HG02798 (cell line): ENCODE measurements at regions not wholly inside any gene's neighbourhood (a gene's known extent, or its start where the extent isn't known, plus 50 kb on each side); places are given as distances from the start of the nearest gene placed in this dataset.
A peak's percentile ranks its signal among the peaks of the same experiment; 100 is the strongest.
"Not testable (repeated sequence)": the region's sequence is repeated elsewhere in the genome, so short reads cannot be mapped to it uniquely, and the experiment has no call there.

ENCODE experiments used
- ATAC-seq: cut with Tn5 transposase; IDR thresholded peaks from one replicate; pipeline ENCODE4 v1.9.1; 2021; ENCODE audit warnings: mild to moderate bottlenecking; ENCODE audit not compliant: unreplicated experiment, poor library complexity

DNA sequence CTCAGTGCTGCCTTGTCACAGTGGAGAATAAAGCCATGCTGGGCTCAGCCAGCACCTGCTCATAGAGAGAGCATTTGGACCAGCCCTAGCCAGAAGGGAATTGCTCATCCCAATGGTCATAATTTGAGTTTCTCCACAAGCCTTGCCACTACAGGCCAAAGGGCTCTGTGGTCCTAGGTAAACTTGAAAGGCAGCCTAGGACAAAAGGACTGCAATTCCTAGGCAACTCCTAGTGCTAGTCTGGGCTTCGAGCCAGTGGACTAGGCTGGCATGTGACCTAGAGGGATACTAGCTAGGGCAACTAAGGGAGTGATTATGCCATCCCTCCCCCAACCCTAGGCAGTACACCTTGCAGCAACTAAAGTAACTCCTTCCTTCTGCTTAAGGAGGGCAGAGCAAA is 516.2 kb downstream of the BCKDHB start:
- ATAC-seq, result no peak

DNA sequence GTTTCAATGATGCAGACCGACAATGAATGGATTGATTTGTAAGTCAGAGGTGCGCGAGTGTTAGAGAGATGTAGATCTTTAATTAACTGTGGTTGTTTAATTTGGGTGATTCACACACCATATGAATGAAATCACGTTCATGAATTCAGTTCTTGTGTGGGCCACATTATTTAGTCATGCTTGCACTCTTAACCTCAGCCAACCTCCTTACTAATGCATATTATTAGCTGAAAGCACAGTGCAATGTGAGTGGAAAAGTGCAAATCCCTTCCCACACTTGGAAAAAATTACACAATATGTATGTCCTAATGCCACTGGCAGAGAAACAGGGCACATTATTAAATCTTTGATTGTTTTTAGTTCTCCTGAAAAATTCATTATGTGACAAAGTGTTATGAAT is 512.5 kb downstream of the BCKDHB start:
- ATAC-seq, result no peak

DNA sequence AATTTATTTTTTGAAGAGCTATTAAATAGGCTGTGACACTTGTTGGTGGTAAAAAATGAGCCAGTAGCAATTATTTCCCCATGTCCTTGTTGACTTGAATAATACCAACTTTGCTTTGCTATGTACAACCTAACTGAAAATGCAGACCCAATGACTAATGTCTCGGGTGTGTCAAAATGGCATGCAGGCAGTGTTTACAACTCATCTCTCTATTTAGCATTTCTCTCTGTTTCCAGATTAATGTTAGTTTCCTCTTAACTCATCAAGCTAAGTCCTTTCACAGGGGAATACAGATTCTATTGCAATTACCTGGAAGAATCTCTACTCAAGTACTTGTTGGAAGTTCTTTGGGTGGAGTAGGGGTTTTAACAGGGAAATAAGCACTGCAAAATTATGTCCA is 504.4 kb downstream of the BCKDHB start:
- no peak for ATAC-seq

GRCh38 chr6:80608881-80609280 is 502.4 kb downstream of the BCKDHB start:
- ATAC-seq, result no peak

DNA sequence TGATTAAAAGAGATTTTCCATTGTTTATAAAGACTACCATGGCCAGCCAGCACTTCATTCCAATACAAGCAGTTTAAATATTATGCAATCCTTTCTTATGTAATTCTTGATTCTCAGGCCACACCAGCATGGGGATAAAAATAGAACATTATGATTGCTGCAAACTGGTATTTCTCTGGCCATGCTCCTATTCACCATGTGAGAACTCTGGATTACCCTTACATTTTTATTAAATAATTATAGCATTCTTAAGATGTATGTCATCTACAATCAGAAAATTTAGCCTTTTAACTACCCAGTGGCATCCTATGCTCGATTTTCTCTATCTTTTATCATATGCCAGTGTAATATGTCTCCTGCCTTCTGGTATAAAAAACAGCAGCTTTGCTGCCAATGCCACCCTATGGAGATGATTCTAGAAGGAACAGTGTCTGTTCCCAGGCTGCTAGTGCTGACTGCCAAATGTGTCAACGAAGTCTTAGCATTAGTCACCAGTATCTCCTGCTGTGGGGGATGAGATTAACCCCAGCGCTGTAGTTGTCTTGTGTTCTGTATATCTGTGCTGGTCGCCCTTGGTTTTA is 501.4 kb downstream of the BCKDHB start:
- ATAC-seq, result no peak

DNA sequence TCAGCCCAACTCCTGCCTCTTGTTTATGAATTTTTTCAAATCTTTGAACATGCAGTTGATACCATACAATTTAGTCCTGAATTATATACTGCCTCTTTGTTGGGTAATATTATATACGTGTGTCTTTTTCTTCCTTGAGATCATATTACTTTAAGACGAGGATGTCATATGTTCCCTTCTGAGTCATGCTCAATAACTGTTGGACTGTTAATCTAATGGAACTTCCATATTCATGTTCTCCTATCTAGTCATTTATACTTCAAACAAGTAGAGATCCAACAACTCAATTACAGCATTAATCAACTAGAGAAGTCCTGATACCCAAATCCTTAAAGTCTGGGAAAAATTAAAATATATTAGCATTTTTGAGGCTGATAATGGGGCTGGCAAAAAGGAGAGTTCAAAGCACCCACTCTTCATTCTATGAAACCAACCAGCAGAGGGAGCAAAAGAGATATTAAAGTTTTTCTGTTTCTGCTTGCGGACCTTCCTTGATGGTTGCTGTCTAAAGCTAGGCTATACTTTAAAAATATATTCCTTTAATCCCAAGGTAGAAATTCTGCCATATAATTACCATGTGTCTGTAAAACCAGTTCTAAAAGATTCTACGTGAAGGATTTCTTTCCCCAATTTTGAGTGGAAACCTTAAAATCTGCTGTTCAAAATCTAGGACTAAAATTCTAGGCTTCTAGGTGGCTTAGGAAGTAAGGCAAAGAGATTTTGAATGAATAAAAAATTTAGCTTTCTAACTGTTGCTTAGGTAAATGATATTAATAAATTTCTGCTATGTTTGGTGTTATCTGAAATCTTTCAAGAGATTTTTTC is 498.9 kb downstream of the BCKDHB start:
- ATAC-seq, result peak; percentile 80

GRCh38 chr6:80603679-80604078 is 497.2 kb downstream of the BCKDHB start:
- no peak for ATAC-seq

DNA sequence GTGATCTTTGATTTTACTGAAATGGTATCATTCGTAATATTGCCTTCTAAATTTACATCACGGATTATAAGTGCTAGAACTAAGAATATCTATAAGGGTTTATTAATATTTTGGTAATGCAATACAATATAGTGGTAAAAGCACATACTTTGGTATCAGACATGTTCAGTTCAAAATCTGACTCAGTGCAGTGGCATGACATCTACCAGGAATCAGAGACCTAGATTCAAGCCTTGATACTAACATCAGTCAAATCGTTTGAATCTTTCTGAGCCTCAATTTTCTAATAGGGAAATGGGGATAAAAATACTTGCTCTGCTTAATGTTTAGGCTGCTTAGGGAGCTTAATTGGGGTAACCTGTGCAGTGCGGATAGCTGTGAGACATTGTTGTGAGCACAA is 488.0 kb downstream of the BCKDHB start:
- ATAC-seq, result no peak

DNA sequence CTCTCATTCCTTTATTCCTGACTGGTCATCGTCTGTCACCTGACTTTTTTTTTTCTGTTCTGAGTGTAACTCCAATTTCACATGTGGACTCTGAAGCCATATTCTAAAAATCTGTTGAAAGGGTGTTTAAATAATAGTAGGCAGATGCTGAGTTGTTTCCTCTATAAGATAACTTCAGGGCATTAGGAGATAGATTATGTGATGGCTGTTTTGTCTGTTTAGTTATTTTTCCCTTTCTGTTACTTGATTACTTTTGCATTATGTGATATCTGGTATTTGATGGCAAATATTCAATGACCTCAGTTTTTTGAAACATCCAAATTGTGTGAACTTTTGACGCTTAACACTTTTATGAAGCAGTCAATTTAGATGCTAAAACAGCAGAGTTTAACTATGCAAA is 486.0 kb downstream of the BCKDHB start:
- no peak for ATAC-seq

DNA sequence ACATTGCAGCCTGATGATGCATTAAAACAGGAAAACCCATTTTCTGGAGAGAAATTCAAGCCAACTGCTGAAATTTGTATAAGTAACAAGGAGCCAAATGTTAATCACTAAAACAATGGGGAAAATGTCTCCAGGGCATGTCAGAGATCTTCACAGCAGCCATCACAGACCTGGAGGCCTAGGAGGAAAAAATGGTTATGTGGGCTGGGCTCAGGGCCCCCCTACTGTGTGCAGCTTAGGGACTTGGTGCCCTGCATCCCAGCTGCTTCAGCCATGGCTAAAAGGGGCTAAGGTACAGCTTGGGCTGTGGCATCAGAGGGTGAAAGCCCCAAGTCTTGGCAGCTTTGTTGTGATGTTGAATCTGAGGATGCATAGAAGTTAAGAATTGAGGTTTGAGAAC is 479.8 kb downstream of the BCKDHB start:
- ATAC-seq, result no peak

DNA sequence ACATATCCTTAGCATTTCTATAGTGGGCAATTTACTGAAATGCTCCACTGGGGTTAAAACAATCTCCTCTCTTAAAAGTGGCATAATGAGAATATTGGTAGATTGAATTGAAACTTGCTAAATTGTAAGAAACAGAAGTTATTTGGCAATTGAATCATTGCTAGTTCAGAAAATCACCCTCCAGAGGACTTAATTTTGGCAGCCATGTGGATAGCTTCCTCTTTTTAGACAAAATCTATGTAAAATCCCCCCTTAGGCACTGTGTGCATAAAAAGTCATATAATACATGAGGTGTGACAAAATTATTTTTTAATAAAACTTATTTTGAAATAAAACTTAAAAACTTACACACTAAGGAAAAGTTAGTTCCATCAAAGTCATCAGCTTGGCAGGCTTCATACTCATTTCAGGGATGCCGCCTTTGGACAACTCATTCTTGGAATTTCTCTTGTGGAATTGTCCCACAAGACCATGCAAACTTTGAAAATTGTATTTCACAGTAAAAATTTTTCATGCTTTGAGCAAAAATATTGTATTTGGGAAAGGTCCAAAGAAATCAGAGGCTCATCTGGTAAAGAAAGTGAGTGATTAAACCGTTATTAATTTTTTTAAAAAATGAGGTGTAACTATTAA is 473.0 kb downstream of the BCKDHB start:
- ATAC-seq, result no peak

DNA sequence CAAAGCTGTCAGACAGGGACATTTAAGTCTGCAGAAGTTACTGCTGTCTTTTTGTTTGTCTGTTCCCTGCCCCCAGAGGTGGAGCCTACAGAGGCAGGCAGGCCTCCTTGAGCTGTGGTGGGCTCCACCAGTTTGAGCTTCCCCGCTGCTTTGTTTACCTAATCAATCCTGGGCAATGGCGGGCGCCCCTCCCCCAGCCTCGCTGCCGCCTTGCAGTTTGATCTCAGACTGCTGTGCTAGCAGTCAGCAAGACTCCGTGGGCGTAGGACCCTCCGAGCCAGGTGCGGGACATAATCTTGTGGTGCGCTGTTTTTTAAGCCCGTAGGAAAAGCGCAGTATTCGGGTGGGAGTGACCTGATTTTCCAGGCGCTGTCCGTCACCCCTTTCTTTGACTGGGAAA is 466.8 kb downstream of the BCKDHB start:
- ATAC-seq, result not testable (repeated sequence)

GRCh38 chr6:80566361-80566760 is 459.9 kb downstream of the BCKDHB start:
- peak; percentile 71 for ATAC-seq

- no peak for ATAC-seq
Observed at GRCh38 chr6:80553071-80553740, 446.7 kb downstream of the BCKDHB start.

DNA sequence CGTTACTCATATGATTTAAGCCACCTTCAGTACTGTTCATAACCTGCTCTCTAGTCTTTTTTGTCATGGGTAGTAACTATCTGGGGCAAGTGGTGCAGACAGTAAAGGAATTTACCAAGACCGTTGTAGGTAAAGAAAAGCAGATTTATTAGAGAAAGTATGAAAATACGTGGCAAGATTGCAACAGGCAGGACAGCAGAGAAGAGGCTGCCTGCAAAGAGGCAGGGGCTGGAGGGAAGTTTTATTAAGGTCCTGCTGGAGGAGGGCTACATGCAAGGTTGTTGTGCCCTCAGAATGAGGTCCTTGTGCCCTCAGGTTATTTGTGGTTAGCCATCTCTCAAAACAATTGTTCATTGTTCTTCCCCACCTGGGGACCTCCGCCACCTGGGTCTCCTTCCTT is 444.3 kb downstream of the BCKDHB start:
- ATAC-seq, result no peak

- ATAC-seq, result no peak
Observed at GRCh38 chr6:80550281-80550680, 443.8 kb downstream of the BCKDHB start.

- ATAC-seq, result no peak
Observed at GRCh38 chr6:80548532-80548931, 442.1 kb downstream of the BCKDHB start.

- ATAC-seq, result no peak
Observed at GRCh38 chr6:80547827-80548226, 441.4 kb downstream of the BCKDHB start.

- ATAC-seq, result peak; percentile 35
Observed at GRCh38 chr6:80544976-80545722, 438.7 kb downstream of the BCKDHB start.

DNA sequence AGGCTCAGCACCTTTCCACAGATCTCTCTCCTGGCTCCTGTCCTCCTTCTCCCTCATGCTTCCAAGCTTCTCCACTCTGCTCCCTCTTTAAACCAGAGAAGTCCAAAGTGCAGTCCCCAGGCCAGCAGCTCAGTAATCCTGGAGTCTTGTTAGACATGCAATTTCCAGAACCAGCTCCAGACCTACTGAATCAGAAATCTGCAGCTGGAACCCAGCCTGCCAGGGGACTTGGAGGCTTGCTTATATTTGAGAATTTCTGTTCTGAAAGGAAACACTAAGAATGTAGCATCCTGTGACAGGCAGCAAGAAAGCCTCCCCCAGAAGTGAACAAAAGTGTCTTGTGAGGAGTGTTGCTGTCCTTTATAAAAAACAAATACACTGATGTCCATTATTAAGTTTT is 438.1 kb downstream of the BCKDHB start:
- no peak for ATAC-seq
